Parathyroid adenoma (tissue), 2 donors: ENCODE measurements at regions not wholly inside any gene's neighbourhood (a gene's known extent, or its start where the extent isn't known, plus 50 kb on each side); places are given as distances from the start of the nearest gene placed in this dataset.
"Not testable (repeated sequence)": the region's sequence is repeated elsewhere in the genome, so short reads cannot be mapped to it uniquely, and the experiment has no call there.

Experiments
- H2AFZ ChIP-seq: fragments of 300-600 bp; sonication (generic); one replicate; pipeline ENCODE4 v1.7.0; 2017; ENCODE audit warnings: antibody characterized with exemption, mild to moderate bottlenecking
- H3K27ac ChIP-seq: fragments of 300-600 bp; sonication (generic); one replicate; pipeline ENCODE4 v1.7.0; 2017
- H3K27me3 ChIP-seq: fragments of 300-600 bp; sonication (generic); one replicate; pipeline ENCODE4 v1.7.0; 2017; ENCODE audit warnings: low read length; ENCODE audit not compliant: control insufficient read depth, insufficient read depth
- H3K36me3 ChIP-seq: fragments of 300-600 bp; sonication (generic); one replicate; pipeline ENCODE4 v1.7.0; 2017; ENCODE audit warnings: low read length; ENCODE audit not compliant: control insufficient read depth, insufficient read depth
- H3K4me1 ChIP-seq: fragments of 300-600 bp; sonication (generic); one replicate; pipeline ENCODE4 v1.7.0; 2017; ENCODE audit warnings: control low read depth
- H3K4me2 ChIP-seq: fragments of 300-600 bp; sonication (generic); one replicate; pipeline ENCODE4 v1.7.0; 2017; ENCODE audit warnings: low read length
- H3K4me3 ChIP-seq: fragments of 300-600 bp; sonication (generic); one replicate; pipeline ENCODE4 v1.7.0; 2017; ENCODE audit warnings: low read depth, low read length
- H3K79me2 ChIP-seq: fragments of 300-600 bp; sonication (generic); one replicate; pipeline ENCODE4 v1.7.0; 2017; ENCODE audit warnings: control low read depth
- H3K9ac ChIP-seq: fragments of 300-600 bp; sonication (generic); one replicate; pipeline ENCODE4 v1.7.0; 2017; ENCODE audit warnings: mild to moderate bottlenecking
- H3K9me3 ChIP-seq: fragments of 300-600 bp; sonication (generic); one replicate; pipeline ENCODE4 v1.7.0; 2017; ENCODE audit warnings: low read length; ENCODE audit not compliant: control insufficient read depth
- TF ChIP-seq, protein P1 (sequence below): fragments of 300-600 bp; sonication (generic); IDR thresholded peaks from one replicate; pipeline ENCODE4 v1.7.0; 2017; ENCODE audit warnings: antibody characterized with exemption, mild to moderate bottlenecking
- donor health status: primary hyperparathyroidism.

GRCh38 chr2:106322281-106322680, 128.2 kb upstream of the UXS1 start:
- no peak overlapping the region for H3K4me2 ChIP-seq

GRCh38 chr2:106320439-106320838, 126.3 kb upstream of the UXS1 start:
- not testable (repeated sequence) for H3K27me3 ChIP-seq, H3K4me1 ChIP-seq, H2AFZ ChIP-seq, H3K9ac ChIP-seq, H3K79me2 ChIP-seq, H3K36me3 ChIP-seq, H3K27ac ChIP-seq, H3K4me3 ChIP-seq, H3K9me3 ChIP-seq, H3K4me2 ChIP-seq

More at GRCh38 chr2:106322281-106322680, 128.2 kb upstream of the UXS1 start:
- Histone ChIP-seq H3K9ac (no peak overlapping the region), H3K27me3 (no peaks in the 10 kb centered on the region), H3K27ac (no peak overlapping the region), H3K9me3 (no peaks in the 10 kb centered on the region), H3K4me3 (no peak overlapping the region), H2AFZ (no peak overlapping the region), H3K4me1 (no peaks in the 10 kb centered on the region), H3K36me3 (no peaks in the 10 kb centered on the region), H3K79me2 (no peaks in the 10 kb centered on the region)
- TF ChIP-seq, protein P1, sequence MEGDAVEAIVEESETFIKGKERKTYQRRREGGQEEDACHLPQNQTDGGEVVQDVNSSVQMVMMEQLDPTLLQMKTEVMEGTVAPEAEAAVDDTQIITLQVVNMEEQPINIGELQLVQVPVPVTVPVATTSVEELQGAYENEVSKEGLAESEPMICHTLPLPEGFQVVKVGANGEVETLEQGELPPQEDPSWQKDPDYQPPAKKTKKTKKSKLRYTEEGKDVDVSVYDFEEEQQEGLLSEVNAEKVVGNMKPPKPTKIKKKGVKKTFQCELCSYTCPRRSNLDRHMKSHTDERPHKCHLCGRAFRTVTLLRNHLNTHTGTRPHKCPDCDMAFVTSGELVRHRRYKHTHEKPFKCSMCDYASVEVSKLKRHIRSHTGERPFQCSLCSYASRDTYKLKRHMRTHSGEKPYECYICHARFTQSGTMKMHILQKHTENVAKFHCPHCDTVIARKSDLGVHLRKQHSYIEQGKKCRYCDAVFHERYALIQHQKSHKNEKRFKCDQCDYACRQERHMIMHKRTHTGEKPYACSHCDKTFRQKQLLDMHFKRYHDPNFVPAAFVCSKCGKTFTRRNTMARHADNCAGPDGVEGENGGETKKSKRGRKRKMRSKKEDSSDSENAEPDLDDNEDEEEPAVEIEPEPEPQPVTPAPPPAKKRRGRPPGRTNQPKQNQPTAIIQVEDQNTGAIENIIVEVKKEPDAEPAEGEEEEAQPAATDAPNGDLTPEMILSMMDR = no peak

GRCh38 chr2:106316915-106317314, 122.8 kb upstream of the UXS1 start:
- Histone ChIP-seq H3K36me3 (no peaks in the 10 kb centered on the region), H3K27me3 (no peaks in the 10 kb centered on the region), H3K4me1 (no peaks in the 10 kb centered on the region), H3K9ac (no peak overlapping the region), H2AFZ (no peak overlapping the region), H3K27ac (no peak overlapping the region), H3K4me2 (no peak overlapping the region), H3K79me2 (no peaks in the 10 kb centered on the region), H3K4me3 (no peak overlapping the region), H3K9me3 (no peaks in the 10 kb centered on the region)
- TF ChIP-seq, protein P1 = no peak

DNA sequence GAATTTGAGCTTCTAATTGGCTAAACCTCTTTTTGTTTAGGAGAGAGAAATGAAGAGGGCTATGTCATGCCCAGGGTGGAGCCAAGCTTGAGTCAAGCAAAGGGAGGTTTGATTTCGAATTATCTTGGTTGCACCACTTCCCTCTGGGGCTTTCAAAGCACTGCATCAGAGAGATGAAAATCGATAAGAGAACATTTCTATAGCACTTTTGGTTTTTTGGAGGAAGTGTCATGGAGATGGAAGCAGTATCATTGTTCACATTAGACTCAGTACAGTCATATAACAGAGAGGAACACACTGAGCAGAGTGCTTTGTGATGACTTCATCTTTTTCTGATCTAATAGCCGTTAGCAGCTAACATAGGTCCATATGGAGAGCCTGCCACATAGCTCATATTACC, 120.3 kb upstream of the UXS1 start:
- H3K4me2 ChIP-seq = no peak overlapping the region
- H3K79me2 ChIP-seq = no peaks in the 10 kb centered on the region
- H2AFZ ChIP-seq = no peak overlapping the region
- H3K27me3 ChIP-seq = no peaks in the 10 kb centered on the region
- H3K9me3 ChIP-seq = no peaks in the 10 kb centered on the region
- H3K27ac ChIP-seq = no peak overlapping the region
- H3K9ac ChIP-seq = no peak overlapping the region
- H3K4me3 ChIP-seq = no peak overlapping the region
- no peaks in the 10 kb centered on the region for H3K4me1 ChIP-seq
- TF ChIP-seq, protein P1 = no peak
- H3K36me3 ChIP-seq = no peaks in the 10 kb centered on the region

DNA sequence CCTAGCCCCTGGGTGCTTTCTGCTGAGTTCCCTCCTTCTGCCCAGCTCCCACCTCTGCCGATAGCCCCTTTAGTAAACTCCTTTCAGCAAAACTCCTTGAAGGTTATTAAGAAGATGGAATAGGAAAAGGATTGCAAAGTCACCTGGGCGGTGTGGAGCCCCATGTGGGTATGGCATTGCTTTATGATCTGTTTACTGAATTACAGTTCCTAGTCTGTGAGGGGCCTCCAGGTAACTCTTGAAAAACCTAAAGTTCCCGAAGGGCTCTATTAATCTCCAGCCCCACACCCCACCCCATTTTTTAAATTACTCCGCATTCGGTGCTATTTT, 116.9 kb upstream of the UXS1 start:
- Histone ChIP-seq H3K36me3 (no peaks in the 10 kb centered on the region), H3K4me3 (no peak overlapping the region), H3K27ac (no peak overlapping the region), H3K27me3 (no peaks in the 10 kb centered on the region), H3K9ac (no peak overlapping the region), H3K4me1 (no peaks in the 10 kb centered on the region), H3K79me2 (no peaks in the 10 kb centered on the region), H2AFZ (no peak overlapping the region), H3K4me2 (no peak overlapping the region), H3K9me3 (no peaks in the 10 kb centered on the region)
- TF ChIP-seq, protein P1 = no peak
